CD4-positive, alpha-beta T cell (primary cell): ENCODE measurements at regions not wholly inside any gene's neighbourhood (a gene's known extent, or its start where the extent isn't known, plus 50 kb on each side); places are given as distances from the start of the nearest gene placed in this dataset.
"Not testable (repeated sequence)": the region's sequence is repeated elsewhere in the genome, so short reads cannot be mapped to it uniquely, and the experiment has no call there.

ENCODE experiments used
- ATAC-seq: fragments of 200-7000 bp; cut with Tn5 transposase; one replicate; pipeline ENCODE4 v1.10.0; 2022; ENCODE audit warnings: mild to moderate bottlenecking; ENCODE audit not compliant: poor library complexity
- CTCF ChIA-PET: fragments of 350-600 bp; sonication (Branson Sonifier 250); formaldehyde crosslinking; loops from one replicate; lab custom pipeline; 2021; ENCODE audit warnings: antibody characterized with exemption, inconsistent platforms; lab: Charles Lee
- POLR2A ChIA-PET: fragments of 350-600 bp; sonication (Branson Sonifier 250); formaldehyde crosslinking; loops from one replicate; lab custom pipeline; 2021; ENCODE audit warnings: antibody characterized with exemption, inconsistent platforms; lab: Charles Lee
- DNase-seq, 14 experiments: peaks; one replicate each; pipeline ENCODE4 v3.0.0-alpha.2; 2013 to 2020; ENCODE audit warnings: mixed read lengths in 2 of 14
- H3K27ac ChIP-seq, 2 donors: one replicate each; pipeline versions ENCODE4 v1.5.1 to v1.7.0; 2013; ENCODE audit warnings: low read length in 2 of 2, low read depth in 1 of 2, mild to moderate bottlenecking in 1 of 2
- H3K27me3 ChIP-seq, 2 experiments: 1 replicate in 1 of 2; 2 replicates in 1 of 2; pipeline versions ENCODE4 v1.6.1 to v1.7.0; 2013; ENCODE audit warnings: low read length in 2 of 2, control low read depth in 1 of 2, mild to moderate bottlenecking in 1 of 2, moderate library complexity in 1 of 2; ENCODE audit not compliant: insufficient read depth in 2 of 2, control insufficient read depth in 1 of 2
- H3K36me3 ChIP-seq: one replicate; pipeline ENCODE4 v1.6.1; 2013; ENCODE audit warnings: low read length, control low read depth; ENCODE audit not compliant: insufficient read depth
- H3K4me1 ChIP-seq: one replicate; pipeline ENCODE4 v1.6.1; 2013; ENCODE audit warnings: low read length, control low read depth; ENCODE audit not compliant: insufficient read depth
- H3K4me3 ChIP-seq: one replicate; pipeline ENCODE4 v1.5.1; 2013; ENCODE audit warnings: mild to moderate bottlenecking, low read length, moderate library complexity
- H3K9me3 ChIP-seq, 2 experiments: 1 replicate in 1 of 2; 2 replicates in 1 of 2; pipeline versions ENCODE4 v1.6.1 to v1.7.0; 2013; ENCODE audit warnings: low read length in 2 of 2, mild to moderate bottlenecking in 2 of 2, control low read depth in 1 of 2, moderate library complexity in 1 of 2; ENCODE audit not compliant: control insufficient read depth in 1 of 2, insufficient read depth in 1 of 2
- H3K27ac Mint-ChIP-seq: one replicate; pipeline ENCODE4 v1.8.0; 2020; ENCODE audit warnings: mixed read lengths
- H3K27me3 Mint-ChIP-seq: one replicate; pipeline ENCODE4 v1.8.0; 2021; ENCODE audit warnings: mixed read lengths
- H3K36me3 Mint-ChIP-seq: one replicate; pipeline ENCODE4 v1.8.0; 2021; ENCODE audit warnings: low read depth, mixed read lengths
- H3K4me1 Mint-ChIP-seq: one replicate; pipeline ENCODE4 v1.8.0; 2021; ENCODE audit warnings: low read depth, mixed read lengths
- H3K4me3 Mint-ChIP-seq: one replicate; pipeline ENCODE4 v1.8.0; 2020; ENCODE audit warnings: mild to moderate bottlenecking, mixed read lengths
- H3K9me3 Mint-ChIP-seq: one replicate; pipeline ENCODE4 v1.8.0; 2020; ENCODE audit warnings: mixed read lengths
- intact Hi-C, 2 experiments: fragments of 100-400 bp; cut with DNase I in 1 of 2; cut with micrococcal nuclease in 1 of 2; formaldehyde crosslinking; loops; one replicate each; pipeline versions ENCODE4 v1.15.1 to v1.9.0; 2023 to 2025; cut with DNase I, micrococcal nuclease
- TF ChIP-seq, protein P1 (sequence below): fragments of 200-600 bp; IDR thresholded peaks from one replicate; pipeline ENCODE4 v1.8.0; 2022; ENCODE audit warnings: antibody characterized with exemption, mild to moderate bottlenecking

DNA sequence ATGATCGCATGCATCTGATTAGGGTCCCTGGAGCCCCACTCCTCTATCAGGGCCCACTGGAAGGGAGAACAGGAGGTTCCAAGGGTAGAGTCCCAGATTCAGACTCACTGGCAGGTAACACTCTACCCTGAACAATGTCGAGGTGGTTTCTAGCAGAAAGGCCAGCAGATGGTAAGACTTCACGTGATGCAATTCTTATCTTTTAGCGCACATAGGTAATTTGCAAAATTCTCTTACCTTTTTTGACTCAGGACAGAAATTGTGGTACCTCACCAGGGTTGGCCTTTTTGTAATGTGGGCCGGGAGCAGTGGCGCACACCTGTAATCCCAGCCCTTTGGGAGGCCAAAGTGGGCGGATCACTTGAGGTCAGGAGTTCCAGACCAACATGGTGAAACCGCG lies 228.1 kb upstream of the JARID2 start:
- no peak overlapping the region for H3K4me3 Mint-ChIP-seq
- peaks cover 14% of the 10 kb centered on the region for H3K4me1 ChIP-seq
- H3K36me3 Mint-ChIP-seq = no peaks in the 10 kb centered on the region
- peaks cover 8% of the 10 kb centered on the region for H3K4me1 Mint-ChIP-seq
- H3K4me3 ChIP-seq = no peak overlapping the region
- H3K27ac Mint-ChIP-seq = no peak overlapping the region
- H3K9me3 Mint-ChIP-seq = no peaks in the 10 kb centered on the region
- no peaks in the 10 kb centered on the region for H3K36me3 ChIP-seq
- intact Hi-C loops = no loop called here
- H3K9me3 ChIP-seq = no peaks in the 10 kb centered on the region
- no peak overlapping the region for H3K27ac ChIP-seq
- TF ChIP-seq, protein P1, sequence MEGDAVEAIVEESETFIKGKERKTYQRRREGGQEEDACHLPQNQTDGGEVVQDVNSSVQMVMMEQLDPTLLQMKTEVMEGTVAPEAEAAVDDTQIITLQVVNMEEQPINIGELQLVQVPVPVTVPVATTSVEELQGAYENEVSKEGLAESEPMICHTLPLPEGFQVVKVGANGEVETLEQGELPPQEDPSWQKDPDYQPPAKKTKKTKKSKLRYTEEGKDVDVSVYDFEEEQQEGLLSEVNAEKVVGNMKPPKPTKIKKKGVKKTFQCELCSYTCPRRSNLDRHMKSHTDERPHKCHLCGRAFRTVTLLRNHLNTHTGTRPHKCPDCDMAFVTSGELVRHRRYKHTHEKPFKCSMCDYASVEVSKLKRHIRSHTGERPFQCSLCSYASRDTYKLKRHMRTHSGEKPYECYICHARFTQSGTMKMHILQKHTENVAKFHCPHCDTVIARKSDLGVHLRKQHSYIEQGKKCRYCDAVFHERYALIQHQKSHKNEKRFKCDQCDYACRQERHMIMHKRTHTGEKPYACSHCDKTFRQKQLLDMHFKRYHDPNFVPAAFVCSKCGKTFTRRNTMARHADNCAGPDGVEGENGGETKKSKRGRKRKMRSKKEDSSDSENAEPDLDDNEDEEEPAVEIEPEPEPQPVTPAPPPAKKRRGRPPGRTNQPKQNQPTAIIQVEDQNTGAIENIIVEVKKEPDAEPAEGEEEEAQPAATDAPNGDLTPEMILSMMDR = no peak
- POLR2A ChIA-PET = no interaction called here
- DNase-seq (no peak), ATAC-seq (no peak)
- peaks cover 0 to 5% of the 10 kb centered on the region in 2 experiments for H3K27me3 ChIP-seq
- H3K27me3 Mint-ChIP-seq = peaks cover 13% of the 10 kb centered on the region
- CTCF ChIA-PET = no interaction called here

- ATAC-seq = no peak
- Mint-ChIP-seq H3K27ac (no peak overlapping the region), H3K27me3 (peaks cover 13% of the 10 kb centered on the region)
Observed at GRCh38 chr6:15020119-15020770, 225.6 kb upstream of the JARID2 start.

DNA sequence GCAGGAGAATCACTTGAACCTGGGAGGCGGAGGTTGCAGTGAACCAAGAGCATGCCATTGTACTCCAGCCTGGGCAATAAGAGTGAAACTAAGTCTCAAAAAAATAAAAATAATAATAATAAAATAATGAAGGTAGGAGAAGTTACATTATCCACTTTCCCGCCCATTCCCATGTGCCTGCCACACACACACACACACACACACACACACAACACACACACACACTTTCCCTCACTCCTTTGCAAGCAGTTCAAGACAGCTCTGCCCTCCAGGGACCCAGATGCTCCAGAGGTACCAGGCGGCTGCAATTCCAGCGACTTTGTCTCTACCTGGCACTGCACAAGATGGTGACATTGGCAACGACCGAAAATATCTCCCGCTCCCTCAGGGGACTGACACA lies 224.8 kb upstream of the JARID2 start:
- CTCF ChIA-PET = no interaction called here
- Mint-ChIP-seq H3K9me3 (no peaks in the 10 kb centered on the region), H3K27me3 (peaks cover 13% of the 10 kb centered on the region), H3K36me3 (no peaks in the 10 kb centered on the region), H3K4me1 (peaks cover 8% of the 10 kb centered on the region), H3K4me3 (no peak overlapping the region), H3K27ac (no peak overlapping the region)
- ATAC-seq = no peak
- TF ChIP-seq, protein P1 = no peak
- peaks cover 21% of the 10 kb centered on the region for H3K4me1 ChIP-seq
- H3K27ac ChIP-seq = no peak overlapping the region
- H3K9me3 ChIP-seq = no peaks in the 10 kb centered on the region
- intact Hi-C loops = no loop called here
- peaks cover 0 to 5% of the 10 kb centered on the region in 2 experiments for H3K27me3 ChIP-seq
- no peak overlapping the region for H3K4me3 ChIP-seq
- DNase-seq = no peak
- POLR2A ChIA-PET = no interaction called here
- H3K36me3 ChIP-seq = no peaks in the 10 kb centered on the region

More at GRCh38 chr6:15020119-15020770, 225.6 kb upstream of the JARID2 start:
- Histone ChIP-seq H3K4me1 (peaks cover 21% of the 10 kb centered on the region), H3K4me3 (no peak overlapping the region), H3K27ac (no peak overlapping the region), H3K9me3 (no peaks in the 10 kb centered on the region), H3K27me3 (peaks cover 0 to 5% of the 10 kb centered on the region in 2 experiments), H3K36me3 (no peaks in the 10 kb centered on the region)
- Mint-ChIP-seq H3K9me3 (no peaks in the 10 kb centered on the region), H3K36me3 (no peaks in the 10 kb centered on the region), H3K4me1 (peaks cover 8% of the 10 kb centered on the region), H3K4me3 (no peak overlapping the region)
- TF ChIP-seq, protein P1 = no peak
- no peak for DNase-seq
- POLR2A ChIA-PET = no interaction called here
- CTCF ChIA-PET = no interaction called here
- intact Hi-C loops = no loop called here

DNA sequence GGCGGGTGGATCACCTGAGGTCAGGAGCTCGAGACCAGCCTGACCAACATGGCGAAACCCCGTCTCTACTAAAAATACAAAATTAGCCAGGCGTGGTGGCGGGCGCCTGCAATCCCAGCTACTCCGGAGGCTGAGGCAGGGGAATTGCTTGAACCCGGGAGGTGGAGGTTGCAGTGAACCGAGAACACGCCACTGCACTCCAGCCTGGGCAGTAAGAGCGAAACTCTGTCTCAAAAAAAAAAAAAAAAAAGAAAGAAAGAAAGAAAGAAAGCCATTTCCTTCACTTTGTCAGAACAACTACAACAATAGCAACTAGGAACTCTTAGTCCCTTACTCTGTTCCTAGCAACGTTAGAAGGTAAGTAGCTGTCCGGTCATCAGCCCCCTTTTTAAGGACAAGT lies 222.9 kb upstream of the JARID2 start:
- POLR2A ChIA-PET, H3K4me1 Mint-ChIP-seq, DNase-seq, H3K9me3 Mint-ChIP-seq, CTCF ChIA-PET, H3K9me3 ChIP-seq, H3K36me3 Mint-ChIP-seq, intact Hi-C loops, H3K27ac ChIP-seq, H3K36me3 ChIP-seq, H3K27me3 ChIP-seq, ATAC-seq, H3K27ac Mint-ChIP-seq: not testable (repeated sequence)
- Histone ChIP-seq H3K4me3 (peak overlapping the region; percentile 25), H3K4me1 (peaks cover 16% of the 10 kb centered on the region)
- Mint-ChIP-seq H3K27me3 (peaks cover 13% of the 10 kb centered on the region), H3K4me3 (peak overlapping the region; percentile 0)
